ENCODE measurements at regions not wholly inside any gene's neighbourhood (a gene's known extent, or its start where the extent isn't known, plus 50 kb on each side); places are given as distances from the start of the nearest gene placed in this dataset.
"Not testable (repeated sequence)": the region's sequence is repeated elsewhere in the genome, so short reads cannot be mapped to it uniquely, and the experiment has no call there.

GRCh38 chr12:84198294-84198946 lies 714.2 kb downstream of the SLC6A15 start:
- no peak for DNase-seq

- no peak for DNase-seq
These were observed 720.8 kb downstream of the SLC6A15 start for GRCh38 chr12:84191779-84192178.

DNA sequence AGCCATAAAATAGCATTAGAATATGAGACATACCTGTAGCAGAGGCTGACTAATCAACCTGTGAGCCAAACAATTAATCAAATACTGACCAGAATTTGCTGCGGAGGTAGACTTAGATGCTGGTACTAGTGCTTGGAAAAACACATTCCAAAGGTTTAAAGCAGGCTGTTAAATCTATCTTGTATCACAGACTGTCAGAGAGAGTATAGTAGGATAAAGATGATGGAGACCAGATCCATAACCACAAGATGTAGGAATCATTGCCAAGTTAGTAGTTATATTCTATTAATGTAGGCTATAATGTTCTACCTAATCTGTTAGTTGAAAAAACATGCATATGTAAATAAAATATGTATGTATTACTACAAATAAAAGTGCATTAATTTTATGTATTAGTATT lies 726.2 kb downstream of the SLC6A15 start:
- no peak for DNase-seq

DNA sequence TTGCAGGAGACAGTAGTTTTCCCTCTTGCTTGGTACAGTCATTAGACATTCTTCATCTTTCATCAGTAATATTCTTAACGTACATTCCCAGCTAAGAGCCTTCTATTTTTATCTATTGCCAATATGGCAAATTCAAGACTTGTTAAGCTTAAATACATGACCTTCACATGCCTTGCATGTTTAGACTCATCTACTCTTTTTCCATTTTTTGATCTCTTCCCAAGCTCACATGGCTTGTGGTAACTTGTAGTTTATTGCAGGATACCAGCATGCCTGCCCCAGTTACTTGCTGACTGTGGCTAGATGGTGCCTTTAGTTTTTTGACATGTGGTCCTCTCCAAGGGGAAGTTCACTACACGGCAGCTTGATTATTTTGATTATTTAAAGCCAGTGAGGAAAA lies 729.0 kb downstream of the SLC6A15 start:
- no peak for DNase-seq

- DNase-seq: no peak
These were observed 738.5 kb downstream of the SLC6A15 start for GRCh38 chr12:84174115-84174514.

DNA sequence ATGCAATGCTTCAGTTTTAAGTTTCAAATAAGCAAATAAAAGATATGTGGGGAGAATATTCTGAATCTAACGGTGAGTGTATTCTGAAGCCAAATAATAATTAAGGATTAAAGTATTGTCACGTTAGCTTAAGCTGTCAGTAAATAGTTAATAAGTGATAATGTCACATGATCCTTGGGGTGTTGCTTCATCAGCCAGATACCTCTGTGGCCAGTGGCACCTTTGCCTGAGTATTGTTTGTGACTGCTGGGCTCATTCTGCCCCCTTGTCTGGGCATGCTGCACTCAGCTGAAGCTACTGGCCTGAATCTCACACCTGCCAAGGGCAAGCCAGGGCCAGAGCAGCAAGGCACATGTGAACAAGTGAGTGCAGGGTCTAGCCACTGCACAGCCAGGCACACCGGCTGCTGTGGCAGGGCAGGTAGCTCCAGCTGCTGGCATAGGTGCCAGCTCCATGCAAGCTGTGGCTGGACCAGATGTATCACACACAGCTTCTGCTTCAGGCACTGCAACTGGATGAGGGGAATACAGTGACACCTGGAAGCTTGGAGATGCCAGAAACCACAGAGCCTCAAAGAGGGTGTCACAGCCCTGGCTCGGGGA lies 739.7 kb downstream of the SLC6A15 start:
- DNase-seq: no peak

- DNase-seq: no peak
These were observed 745.8 kb downstream of the SLC6A15 start for GRCh38 chr12:84166812-84167211.

- DNase-seq: no peak
These were observed 746.5 kb downstream of the SLC6A15 start for GRCh38 chr12:84165998-84166571.

DNA sequence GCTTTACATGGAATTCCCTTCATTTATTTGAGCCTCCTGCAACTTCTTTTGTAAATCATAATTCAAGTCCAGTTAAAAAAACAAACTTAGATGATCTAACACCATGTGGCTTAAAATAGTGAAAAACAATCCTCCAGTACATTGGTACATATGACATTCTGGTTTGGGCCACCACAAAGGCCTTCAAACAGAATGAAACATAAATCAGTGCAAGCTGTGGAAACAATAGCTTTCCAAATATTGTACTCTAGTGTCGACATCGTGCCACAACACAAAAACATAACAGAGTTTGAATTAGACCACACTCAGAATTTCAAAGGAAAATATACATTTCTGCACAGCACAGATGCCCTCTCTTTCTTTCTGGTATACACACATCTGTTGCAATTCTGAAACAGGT lies 751.3 kb downstream of the SLC6A15 start:
- no peak for DNase-seq

GRCh38 chr12:84159260-84159659 lies 753.3 kb downstream of the SLC6A15 start:
- DNase-seq: no peak

- no peak for DNase-seq
These were observed 755.4 kb downstream of the SLC6A15 start for GRCh38 chr12:84157170-84157569.

DNA sequence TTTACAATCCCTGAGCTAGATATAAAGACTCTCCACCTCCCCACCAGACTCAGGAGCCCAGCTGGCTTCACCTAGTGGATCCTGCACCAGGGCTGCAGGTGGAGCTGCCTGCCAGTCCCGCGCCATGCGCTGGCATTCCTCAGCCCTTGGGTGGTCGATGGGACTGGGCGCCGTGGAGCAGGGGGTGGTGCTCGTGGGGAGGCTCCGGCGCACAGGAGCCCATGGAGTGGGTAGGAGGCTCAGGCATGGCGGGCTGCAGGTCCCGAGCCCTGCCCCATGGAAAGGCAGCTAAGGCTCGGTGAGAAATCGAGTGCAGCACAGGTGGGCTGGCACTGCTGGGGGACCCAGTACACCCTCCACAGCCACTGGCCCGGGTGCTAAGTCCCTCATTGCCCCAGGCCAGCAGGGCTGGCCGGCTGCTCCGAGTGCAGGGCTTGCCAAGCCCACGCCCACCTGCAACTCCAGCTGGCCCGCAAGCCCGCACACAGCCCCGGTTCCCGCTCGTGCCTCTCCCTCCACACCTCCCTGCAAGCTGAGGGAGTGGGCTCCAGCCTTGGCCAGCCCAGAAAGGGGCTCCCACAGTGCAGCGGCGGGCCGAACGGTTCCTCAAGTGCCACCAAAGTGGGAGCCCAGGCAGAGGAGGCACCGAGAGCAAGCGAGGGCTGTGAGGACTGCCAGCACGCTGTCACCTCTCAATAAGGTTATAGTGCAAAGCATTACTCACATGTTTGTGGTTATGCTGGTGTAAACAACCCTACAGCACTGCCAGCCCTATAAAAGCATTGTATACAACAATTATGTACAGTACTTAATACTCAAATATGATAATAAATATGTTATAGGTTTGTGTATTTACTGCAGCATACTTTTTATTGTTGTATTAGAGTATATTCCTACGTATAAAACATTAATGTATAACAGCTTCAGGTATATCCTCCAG lies 757.3 kb downstream of the SLC6A15 start:
- DNase-seq: not testable (repeated sequence)

GRCh38 chr12:84154439-84154990 lies 758.1 kb downstream of the SLC6A15 start:
- not testable (repeated sequence) for DNase-seq

DNA sequence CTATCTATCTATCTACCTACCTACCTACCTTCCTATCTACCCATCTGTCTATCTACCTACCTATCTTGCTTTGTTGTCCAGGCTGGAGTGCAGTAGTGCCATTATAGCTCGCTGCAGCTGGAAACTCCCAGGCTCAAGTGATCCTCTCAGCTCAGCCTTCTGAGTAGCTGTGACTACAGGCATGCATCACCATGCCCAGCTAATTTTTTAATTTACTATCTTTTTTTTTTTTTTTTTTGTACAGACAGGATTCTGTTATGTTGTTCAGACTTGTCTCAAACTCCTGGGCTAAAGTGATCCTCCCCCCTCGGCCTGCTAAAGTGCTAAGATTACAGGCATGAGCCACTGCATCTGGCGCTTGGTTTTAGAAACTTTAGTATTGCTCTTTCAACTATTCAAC lies 762.4 kb downstream of the SLC6A15 start:
- DNase-seq: no peak

GRCh38 chr12:84148335-84148734 lies 764.3 kb downstream of the SLC6A15 start:
- no peak for DNase-seq

GRCh38 chr12:84136862-84137367 lies 775.7 kb downstream of the SLC6A15 start:
- no peak for DNase-seq

GRCh38 chr12:84135586-84136279 lies 776.9 kb downstream of the SLC6A15 start:
- DNase-seq: no peak

DNA sequence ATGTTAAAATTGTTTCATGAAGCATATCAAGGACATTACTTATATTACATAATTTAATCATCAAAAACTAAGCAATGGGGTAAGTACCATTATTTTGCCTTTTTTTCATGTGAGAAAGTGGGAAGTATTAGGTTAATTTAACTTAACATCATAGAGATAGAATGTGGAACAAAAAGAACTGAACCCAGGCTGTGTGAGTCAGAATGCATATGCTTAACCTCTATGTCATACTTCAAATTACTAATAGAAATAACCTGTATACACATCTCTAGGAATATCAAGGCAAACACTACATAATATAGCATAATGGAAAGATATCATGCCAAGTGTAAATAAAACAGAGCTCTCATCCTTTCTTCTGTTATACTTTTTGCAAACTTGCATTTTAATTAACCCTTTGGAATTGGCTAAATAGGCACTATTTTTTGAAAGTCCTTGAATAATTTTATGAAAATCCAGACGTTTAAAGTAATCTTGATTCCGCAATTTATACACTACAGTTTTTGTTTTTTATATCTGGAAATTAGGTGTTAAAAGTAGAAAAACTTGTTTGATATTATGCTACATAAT lies 777.7 kb downstream of the SLC6A15 start:
- DNase-seq: no peak

GRCh38 chr12:84131076-84131475 lies 781.5 kb downstream of the SLC6A15 start:
- no peak for DNase-seq

DNA sequence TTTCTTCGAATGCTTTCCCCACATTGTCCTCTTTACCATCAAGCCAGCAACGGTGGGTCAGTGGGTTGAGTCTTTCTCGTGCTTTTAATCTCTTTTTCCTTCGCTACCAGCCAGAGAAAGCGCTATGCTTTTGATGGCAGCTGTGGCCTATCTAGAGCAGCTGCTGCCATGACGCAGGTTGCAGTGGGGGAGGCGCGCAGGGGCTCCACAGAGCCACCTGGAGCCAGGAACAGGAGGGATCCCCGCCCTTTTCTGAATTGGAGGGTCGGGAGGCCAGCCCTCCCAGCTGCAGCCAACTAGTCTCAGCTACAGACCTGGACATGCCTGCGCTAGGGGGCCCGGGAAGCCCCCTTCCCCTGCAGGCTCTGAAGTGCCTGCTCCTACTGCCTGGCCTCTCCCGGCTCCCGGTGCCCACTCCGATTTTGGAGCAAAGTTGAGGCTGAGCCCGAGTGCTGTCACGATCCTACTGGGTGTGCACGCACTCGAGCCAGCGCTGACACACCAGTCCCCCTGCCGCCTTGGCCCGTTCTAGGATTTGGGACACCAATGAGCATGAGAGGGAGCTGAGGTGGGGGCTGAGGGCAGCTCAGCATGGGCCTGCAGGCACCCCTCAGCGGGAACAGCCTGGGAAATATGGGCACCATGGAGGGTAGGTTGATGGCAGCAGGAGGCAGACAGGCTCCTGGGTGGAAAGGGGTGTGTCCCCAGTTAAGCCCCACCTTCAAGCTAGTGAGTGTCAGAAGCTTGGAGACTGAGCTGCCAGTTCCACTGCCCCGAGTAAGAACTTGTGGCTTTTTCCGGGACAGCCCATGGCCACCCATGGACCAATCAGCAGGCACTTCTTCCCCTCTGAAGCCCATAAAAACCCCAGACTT lies 784.2 kb downstream of the SLC6A15 start:
- no peak for DNase-seq

- DNase-seq: no peak
These were observed 788.4 kb downstream of the SLC6A15 start for GRCh38 chr12:84124211-84124610.
